ENCODE measurements at regions not wholly inside any gene's neighbourhood (a gene's known extent, or its start where the extent isn't known, plus 50 kb on each side); places are given as distances from the start of the nearest gene placed in this dataset.
"Not testable (repeated sequence)": the region's sequence is repeated elsewhere in the genome, so short reads cannot be mapped to it uniquely, and the experiment has no call there.

GRCh38 chr13:21882766-21883165 lies 211.9 kb downstream of the FGF9 start:
- FAIRE-seq: no peak

GRCh38 chr13:21883713-21884112 lies 212.8 kb downstream of the FGF9 start:
- FAIRE-seq: no peak

- FAIRE-seq: no peak
Observed at GRCh38 chr13:21884299-21884909, 213.5 kb downstream of the FGF9 start.

- no peak for FAIRE-seq
Observed at GRCh38 chr13:21884965-21885567, 214.2 kb downstream of the FGF9 start.

DNA sequence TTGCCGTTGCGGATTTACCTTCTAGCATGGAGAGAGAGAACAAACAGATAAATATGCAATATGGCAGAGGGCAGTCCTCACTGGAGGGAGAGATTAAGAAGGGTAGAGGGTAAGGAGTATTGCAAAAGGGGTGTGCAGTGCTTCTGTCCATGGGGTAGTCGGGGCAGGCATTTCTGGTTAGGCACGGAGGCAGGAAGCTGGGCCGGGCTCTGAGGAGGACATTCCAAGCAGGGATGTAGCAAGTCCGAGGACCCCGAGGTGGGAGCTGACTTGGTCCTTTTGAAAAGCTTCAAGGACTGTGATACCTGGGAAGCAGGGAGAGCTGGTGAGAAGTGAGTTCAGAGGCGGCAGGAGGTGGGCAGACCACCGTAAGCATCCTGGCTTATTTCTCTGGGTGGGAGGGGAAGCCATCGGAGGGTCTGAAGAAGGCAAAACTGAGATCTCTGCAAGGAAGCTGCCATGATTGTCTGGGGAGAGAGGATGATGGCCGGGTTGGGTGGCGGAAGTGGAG lies 214.9 kb downstream of the FGF9 start:
- FAIRE-seq: no peak

- FAIRE-seq: no peak
Observed at GRCh38 chr13:21889651-21890050, 218.8 kb downstream of the FGF9 start.

DNA sequence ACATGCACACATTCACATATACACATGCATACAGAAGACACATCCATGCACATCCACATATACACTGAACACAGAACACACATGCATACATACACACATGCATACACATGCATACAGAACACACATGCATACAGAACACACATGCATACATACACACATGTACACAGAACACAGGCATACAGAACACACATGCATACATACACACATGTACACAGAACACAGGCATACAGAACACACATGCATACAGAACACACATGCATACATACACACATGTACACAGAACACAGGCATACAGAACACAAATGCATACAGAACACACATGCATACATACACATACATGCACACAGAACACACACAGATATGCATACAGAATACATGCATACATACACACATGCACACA lies 219.3 kb downstream of the FGF9 start:
- FAIRE-seq: not testable (repeated sequence)

DNA sequence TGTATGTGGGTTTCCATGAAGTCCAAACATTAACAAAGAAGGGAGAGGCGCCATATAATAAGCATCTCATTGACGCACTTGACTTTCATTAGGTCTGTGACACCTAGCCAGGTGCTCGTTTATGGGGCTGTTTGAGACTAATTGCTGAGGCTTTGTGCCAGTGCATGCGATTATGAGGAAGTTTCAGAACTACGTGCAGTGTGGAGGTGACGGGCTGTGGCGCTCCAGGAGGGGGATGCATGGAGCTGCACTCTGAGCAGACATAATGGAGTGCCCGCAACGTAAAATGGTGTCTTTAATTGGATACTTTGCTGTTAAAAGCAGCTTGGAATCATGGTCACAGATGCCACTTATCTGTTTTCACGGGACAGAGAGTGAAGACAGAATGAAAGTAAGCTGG lies 223.2 kb downstream of the FGF9 start:
- FAIRE-seq: no peak

GRCh38 chr13:21894703-21895699 lies 224.1 kb downstream of the FGF9 start:
- FAIRE-seq: no peak

GRCh38 chr13:21895779-21896178 lies 224.9 kb downstream of the FGF9 start:
- FAIRE-seq: no peak

- FAIRE-seq: no peak
Observed at GRCh38 chr13:21897161-21897560, 226.3 kb downstream of the FGF9 start.

- no peak for FAIRE-seq
Observed at GRCh38 chr13:21898459-21898858, 227.6 kb downstream of the FGF9 start.

GRCh38 chr13:21898945-21899344 lies 228.1 kb downstream of the FGF9 start:
- FAIRE-seq: no peak

DNA sequence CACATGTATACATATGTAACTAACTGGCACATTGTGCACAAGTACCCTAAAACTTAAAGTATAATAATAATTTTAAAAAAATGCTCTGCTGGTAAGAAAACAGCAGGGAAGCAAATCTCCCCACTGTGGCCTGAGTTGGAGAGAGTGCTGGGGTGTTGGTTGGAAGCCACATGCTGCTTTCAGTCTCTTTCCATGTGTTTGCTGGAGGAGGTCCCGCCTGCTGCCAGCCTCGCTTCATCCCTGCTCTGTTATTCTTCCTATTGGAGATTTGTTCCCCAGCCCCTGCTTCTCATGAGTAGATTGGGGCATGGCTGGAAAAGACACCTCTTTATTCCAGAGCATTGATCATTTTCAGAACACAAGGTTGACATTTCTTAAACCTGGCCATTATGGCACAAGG lies 230.5 kb downstream of the FGF9 start:
- FAIRE-seq: no peak

DNA sequence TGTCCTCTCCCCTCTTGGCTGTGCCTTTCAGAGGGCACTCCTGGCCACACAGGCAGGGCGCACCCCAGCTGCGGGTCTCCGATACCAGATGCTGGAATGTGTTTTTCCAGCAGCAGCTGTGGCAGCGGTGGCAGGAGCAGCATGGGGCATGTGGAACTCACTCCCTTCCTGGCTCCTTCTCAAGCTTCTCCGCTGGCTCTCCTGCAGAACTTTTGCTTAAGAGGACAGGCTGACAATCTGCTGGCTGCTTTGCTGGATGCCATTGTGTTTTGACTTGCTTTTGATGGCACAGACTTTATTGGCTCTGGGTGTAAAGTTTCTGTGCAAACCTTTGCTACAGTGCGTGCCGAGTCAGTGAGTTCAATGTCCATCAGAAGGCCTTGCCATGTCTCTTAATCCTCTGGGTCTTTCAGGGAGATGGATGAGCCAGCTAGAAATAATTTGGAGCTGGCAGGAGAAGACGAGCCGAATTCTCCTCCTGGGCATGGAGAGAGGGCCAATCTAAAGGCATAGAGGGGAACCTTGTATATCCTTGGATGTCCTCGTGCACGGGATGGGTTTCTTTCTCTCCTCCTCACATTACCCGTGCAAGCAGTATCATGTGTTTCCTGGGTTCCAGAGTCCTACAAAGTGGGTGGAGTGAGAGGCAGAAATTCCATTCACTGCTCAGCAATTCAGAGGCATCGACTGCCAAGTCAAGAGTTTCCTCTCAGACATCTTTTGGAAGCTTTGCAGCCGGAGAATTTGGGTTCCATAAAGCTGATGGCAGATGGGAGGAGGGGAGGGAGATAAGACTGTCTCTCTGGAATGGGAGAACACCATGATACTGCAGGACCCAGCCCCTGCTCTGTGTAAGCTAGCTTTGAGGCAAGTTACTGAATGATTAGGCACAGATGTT lies 231.2 kb downstream of the FGF9 start:
- FAIRE-seq: no peak

DNA sequence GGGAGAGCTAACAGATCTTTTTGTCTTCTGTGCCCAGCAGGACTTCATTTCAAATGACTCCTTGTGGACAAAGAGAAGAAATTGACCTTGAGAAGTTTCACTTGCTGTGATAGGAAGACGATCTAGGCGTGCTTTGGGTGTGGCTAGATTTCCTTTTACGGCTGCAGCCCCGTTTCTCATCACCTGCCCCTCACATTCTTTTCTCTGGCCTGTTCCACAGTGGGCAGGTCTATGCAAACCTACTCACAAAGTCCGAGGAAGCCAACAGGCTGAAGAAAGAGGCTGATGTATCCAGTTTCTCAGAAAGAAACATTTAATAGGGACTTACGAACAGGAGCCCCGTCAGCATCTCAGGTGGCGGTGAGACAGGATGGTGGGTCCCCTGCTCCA lies 231.8 kb downstream of the FGF9 start:
- FAIRE-seq: no peak

DNA sequence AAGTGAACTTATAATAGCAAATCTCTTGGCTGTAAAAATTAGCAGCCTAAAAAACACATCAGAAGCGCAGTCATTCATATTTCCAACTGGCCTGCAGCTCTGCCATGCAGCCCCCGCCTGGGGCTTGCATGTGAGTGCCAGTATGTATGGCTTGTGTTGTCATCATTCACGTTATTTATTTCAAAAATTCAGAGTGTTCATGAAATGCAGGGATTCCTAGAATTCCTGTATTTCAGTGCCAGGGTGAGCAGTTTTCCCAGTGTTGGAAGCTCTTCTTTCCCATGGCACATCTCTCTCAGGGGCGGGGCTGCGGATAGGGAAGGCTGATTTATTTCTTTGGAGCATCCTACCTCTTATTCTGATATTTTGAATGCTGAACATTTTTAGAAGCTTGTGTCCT lies 234.6 kb downstream of the FGF9 start:
- FAIRE-seq: no peak

DNA sequence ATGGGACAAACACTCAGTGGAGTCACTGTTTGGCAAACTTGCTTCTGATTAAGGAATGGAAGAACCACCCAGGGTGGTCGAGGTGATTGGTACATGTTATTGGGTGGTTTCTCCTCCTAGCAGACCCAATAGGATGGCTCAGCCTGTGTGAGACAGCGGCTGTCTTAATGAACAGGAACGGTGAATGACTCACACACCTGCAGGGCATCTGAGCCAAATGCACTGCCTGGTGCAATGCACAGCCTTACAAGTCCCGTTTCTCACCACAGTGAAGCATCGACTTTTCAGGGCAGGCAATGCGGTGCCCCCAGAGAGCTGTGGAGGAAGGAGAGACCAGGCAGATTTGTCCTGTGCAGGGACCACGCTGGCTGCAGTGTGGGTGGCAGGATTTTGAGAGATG lies 238.5 kb downstream of the FGF9 start:
- no peak for FAIRE-seq

DNA sequence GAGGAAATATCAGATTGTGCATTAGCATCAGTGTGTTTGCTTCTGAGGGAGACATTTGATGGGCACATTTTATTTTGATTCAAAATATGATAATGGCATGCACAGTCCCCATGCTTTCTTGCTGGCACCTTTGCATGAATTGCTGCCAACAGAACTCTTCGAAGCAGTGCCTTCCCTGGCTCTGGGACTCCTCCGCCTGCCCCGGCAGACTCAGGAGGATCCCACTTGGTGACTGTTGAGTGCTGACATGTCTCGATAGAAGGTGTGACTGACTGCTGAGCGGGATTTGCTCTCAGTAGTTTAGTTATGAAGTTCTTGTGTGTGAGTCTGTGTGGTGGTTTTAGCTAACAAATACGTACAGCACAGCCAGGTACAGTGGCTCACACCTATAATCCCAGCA lies 239.7 kb downstream of the FGF9 start:
- FAIRE-seq: no peak

- no peak for FAIRE-seq
Observed at GRCh38 chr13:21911646-21912298, 240.9 kb downstream of the FGF9 start.

GRCh38 chr13:21913010-21913409 lies 242.1 kb downstream of the FGF9 start:
- no peak for FAIRE-seq

Data from endometrium (tissue), 2 donors.